Stimulated activated CD8-positive, alpha-beta memory T cell treated with anti-CD3 and anti-CD28 coated beads, Interleukin-4, amount 100 ng/mL, for 48 hours (primary cell): ENCODE measurements at regions not wholly inside any gene's neighbourhood (a gene's known extent, or its start where the extent isn't known, plus 50 kb on each side); places are given as distances from the start of the nearest gene placed in this dataset.
A peak's percentile ranks its signal among the peaks of the same experiment; 100 is the strongest.

Experiments
- DNase-seq: peaks from one replicate; pipeline ENCODE4 v3.0.0-alpha.2; 2020

DNA sequence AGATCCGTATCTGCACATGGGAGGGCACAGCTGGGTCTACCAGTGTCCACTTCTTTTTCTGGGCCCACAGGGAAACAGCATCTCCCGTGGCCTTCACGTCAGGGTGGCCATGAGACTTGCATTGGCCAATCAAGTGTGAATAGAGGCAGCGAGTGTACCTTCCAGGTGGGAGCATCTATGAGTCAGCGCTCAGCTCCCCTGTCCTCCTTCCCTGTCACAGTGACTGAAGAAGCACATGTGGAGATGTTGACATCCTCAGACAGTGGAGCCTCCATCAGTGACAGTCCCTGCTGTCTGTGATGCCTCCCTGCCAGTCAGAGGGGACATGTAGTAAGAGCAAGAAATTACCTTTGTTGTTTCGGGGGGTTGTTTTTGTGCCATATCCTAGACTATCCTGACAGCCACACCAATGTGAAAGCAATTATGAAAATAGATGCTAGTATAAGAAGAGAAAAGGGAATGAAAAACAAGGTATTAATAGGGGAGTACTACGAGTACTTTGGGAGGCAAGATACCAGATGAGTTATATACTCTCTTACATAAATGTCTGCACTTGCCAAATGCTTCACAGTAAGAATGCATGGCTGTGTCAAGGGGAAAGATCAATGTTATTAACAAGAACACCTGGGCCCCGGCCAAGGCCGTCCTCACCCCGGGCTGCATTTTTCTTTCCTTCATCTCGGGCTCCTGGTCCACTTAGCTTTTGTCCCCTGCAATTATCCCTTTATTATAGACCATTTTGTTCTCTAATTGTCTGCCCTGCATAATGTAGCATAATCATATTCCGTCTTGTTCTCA lies 86.0 kb downstream of the MATN1 start:
- no peak for DNase-seq

GRCh38 chr1:30636621-30637020 lies 86.8 kb downstream of the MATN1 start:
- DNase-seq, result no peak

DNA sequence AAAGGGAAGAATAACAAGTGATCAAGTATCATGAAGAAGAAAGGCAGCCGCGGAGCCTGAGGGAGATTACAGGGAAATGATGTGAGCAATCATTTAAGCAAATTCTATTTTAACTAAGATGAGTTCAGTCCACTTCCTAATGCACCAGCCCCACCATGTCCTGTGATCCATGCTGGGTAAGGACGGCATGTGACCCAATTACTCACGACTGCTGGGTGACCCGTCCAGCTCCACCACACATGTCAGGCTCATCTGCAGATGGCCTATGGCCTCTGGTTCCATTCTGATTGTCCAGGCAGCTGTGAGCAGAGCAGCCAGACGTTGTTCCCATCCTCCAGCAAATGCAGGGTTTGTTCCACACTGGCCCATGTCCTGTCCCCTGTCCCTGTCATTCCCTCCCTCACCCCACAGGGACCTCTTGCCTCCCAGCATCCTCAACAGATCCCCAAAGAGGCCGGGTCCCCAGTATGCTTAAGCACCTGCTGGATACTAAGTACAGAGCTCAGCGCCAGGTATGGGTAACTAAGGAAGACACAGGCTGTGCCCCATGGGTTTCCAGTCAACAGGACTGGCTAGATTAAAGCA lies 87.9 kb downstream of the MATN1 start:
- no peak for DNase-seq

GRCh38 chr1:30634507-30634906 lies 88.9 kb downstream of the MATN1 start:
- DNase-seq, result no peak

DNA sequence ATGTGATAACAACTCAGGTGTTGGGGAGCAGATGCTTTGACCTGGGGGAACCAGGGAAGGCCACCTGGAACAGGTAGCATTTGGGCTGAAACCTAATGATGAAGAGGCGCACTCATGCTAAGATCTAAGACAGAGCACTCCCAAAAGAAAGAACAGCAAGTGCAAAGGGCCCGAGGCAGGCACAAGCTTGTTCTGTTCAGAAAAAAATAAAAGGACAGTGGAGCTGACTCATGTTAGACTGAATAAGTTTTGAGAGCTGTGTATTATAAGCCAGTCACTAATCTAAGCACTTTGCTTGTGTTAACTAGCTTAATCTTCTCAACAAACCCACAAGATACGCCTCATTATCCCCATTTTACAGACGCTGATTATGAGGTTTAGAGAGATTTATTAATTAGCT lies 90.1 kb downstream of the MATN1 start:
- no peak for DNase-seq

DNA sequence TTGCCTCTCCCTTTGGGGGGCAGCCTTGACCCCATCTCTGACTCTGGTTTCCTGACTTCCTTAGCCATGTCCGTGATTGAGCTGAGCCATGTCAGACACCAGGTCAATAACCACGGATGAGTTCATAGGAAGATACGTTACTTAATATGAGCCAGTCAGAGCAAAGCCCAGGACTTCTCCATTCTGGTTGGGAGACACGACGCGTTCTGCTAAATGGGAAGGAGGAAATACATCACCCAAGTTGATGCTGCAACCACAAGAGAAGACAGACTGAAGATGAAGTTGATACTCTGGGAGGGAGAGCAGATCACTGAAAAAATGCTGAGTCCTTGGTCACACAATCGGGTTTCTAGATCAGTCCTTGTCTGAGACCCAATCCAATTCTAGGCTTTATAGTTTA lies 90.9 kb downstream of the MATN1 start:
- no peak for DNase-seq

- no peak for DNase-seq
Observed at GRCh38 chr1:30631700-30632099, 91.7 kb downstream of the MATN1 start.

- DNase-seq, result no peak
Observed at GRCh38 chr1:30629501-30629900, 93.9 kb downstream of the MATN1 start.

- no peak for DNase-seq
Observed at GRCh38 chr1:30627994-30628393, 95.4 kb downstream of the MATN1 start.

DNA sequence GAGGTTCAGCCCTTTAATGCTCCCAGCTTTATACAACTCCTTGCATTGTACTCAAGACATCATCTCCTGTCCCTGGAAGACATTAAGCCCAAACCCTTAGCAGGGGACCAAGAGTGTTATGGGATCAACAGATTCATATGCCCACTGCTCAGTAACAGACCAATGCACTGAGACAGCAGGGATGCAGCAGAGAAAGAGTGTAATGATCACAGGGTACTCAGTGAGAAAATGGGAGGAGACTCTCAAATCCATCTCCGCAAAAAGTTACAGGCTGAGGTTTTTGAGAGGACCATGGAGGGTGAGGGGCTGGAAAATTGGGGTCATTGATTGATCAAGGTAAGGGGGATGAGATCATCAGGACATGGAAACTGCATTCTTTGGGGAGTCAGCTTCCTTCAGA lies 96.2 kb downstream of the MATN1 start:
- DNase-seq, result no peak

DNA sequence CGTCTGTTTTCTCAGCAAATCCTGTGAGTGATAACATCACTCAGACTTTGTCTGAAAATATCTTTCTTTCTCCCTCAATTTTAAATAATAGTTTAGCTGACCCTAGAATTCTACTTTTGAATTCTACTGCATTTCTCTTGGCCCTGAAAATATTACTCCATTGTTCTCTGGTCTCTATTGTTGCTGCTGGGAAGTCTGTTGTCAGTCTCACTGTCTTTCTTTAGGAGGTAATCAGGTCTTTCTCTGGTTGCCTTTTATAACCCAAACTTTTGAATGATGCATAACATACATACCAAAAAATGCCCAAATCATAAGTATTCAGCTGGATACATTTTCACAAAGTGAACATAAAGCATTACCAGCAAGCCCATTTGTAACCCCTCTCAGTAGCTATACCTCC lies 100.0 kb downstream of the MATN1 start:
- no peak for DNase-seq

GRCh38 chr1:30619619-30620018 lies 103.8 kb downstream of the MATN1 start:
- no peak for DNase-seq

GRCh38 chr1:30618335-30618747 lies 105.0 kb downstream of the MATN1 start:
- DNase-seq, result peak; percentile 26

- no peak for DNase-seq
Observed at GRCh38 chr1:30616759-30617158, 106.6 kb downstream of the MATN1 start.

- no peak for DNase-seq
Observed at GRCh38 chr1:30615816-30616590, 107.4 kb downstream of the MATN1 start.

GRCh38 chr1:30615076-30615795 lies 108.1 kb downstream of the MATN1 start:
- no peak for DNase-seq

DNA sequence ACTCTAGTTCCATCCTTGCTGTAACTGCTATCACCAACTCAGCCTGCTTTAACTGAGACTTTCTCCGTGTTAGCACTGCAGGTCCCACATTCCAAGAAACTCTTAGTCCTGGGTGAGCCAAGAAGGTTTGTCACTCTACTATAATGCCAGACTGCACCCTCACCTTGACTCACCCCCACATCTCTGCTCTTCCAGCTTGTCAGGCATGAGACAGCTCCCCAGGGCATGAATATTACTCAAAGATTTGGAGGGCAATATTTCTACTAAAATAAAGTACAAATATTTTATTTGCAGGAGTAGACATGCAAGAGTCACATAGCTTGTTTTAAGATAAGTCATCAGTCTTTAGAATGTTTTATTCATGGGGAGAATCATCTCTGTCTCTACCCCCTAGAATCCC lies 110.2 kb downstream of the MATN1 start:
- no peak for DNase-seq

DNA sequence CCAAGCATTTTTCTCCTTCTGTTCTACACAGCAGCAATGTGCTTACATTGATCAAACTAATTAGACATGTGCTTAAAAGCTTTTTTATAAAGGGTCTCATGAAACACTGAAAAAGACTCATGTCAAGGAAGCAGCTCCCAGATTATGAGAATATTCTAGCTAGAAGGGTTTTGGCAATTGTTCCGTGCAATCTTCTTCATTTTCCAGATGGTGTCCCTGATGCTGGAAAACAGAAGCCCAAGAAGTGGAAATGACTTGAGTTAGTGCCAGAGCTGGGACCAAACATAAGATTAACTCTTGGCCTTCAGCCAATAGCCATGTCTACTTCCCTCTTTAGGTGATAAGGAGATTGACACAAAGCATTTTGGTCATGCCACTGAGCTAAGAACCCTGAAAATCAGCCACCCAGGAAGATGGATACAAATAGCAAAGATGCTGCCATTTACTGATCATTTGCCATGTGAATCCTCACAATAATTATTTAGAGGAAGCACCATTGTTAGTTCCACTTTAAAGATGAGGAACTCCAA lies 110.8 kb downstream of the MATN1 start:
- no peak for DNase-seq

- DNase-seq, result no peak
Observed at GRCh38 chr1:30611741-30612309, 111.6 kb downstream of the MATN1 start.

- DNase-seq, result no peak
Observed at GRCh38 chr1:30610917-30611316, 112.5 kb downstream of the MATN1 start.

DNA sequence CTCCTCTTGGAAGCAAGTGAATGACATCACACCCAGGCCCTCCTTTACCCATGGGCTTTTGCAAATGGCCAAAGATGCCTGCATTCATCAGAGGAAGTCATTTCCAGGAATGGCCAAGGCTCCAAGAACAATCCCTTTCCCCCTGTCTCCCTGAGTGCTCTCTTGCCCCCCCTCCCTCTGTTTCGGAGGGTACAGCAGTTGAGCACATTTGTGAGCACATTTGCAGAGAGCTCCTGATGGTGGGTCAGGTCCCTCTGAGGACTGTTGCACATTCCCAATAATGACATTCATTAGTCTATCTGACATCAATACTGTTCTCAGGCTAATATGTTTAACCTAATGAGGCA lies 113.4 kb downstream of the MATN1 start:
- DNase-seq, result no peak

- no peak for DNase-seq
Observed at GRCh38 chr1:30609336-30609998, 113.9 kb downstream of the MATN1 start.
